ENCODE measurements at regions not wholly inside any gene's neighbourhood (a gene's known extent, or its start where the extent isn't known, plus 50 kb on each side); places are given as distances from the start of the nearest gene placed in this dataset.
"Not testable (repeated sequence)": the region's sequence is repeated elsewhere in the genome, so short reads cannot be mapped to it uniquely, and the experiment has no call there.

DNA sequence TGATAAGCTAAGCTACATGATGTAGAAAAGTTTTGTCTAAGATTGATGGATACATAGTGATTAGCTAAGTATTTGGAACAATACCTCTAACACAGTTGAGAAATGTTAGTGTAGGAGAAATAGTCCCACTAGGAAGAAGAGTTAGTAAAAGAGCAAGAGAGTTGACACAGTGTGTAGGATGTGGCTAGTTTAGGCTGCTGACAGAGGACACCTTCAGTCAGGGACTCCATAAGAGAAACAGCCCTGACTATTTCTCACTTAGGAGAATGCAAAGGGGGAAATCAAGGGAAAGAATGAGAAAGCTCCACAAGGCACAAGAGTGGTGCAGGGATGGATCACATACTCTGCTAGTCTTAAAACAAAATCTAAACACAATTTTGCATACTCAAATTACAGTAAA, 613.7 kb downstream of the SLC16A7 start:
- H3K9me3 ChIP-seq (ENCODE audit: control insufficient read depth in 2 of 2, insufficient read depth in 1 of 2, low read depth in 1 of 2, low read length in 1 of 2) = no peaks in the 10 kb centered on the region
- no peaks in the 10 kb centered on the region for H3K36me3 ChIP-seq (ENCODE audit: control insufficient read depth in 2 of 2, insufficient read depth in 2 of 2, low read length in 1 of 2)
- no peaks in the 10 kb centered on the region for H3K4me1 ChIP-seq (ENCODE audit: control insufficient read depth in 2 of 2, insufficient read depth in 2 of 2, low read length in 1 of 2)
- H3K27me3 ChIP-seq (ENCODE audit: control insufficient read depth in 1 of 2, insufficient read depth in 2 of 2, low read length in 2 of 2) = no peaks in the 10 kb centered on the region
- no peak overlapping the region for H3K27ac ChIP-seq (ENCODE audit: low read depth in 2 of 2, low read length in 1 of 2)
- no peak overlapping the region for H3K4me3 ChIP-seq (ENCODE audit: low read depth in 1 of 2, low read length in 2 of 2)

- H3K4me3 ChIP-seq (ENCODE audit: low read depth in 1 of 2, low read length in 2 of 2) = no peak overlapping the region
- 48 to 61% methylated on average over 4 of the region's 4 CpGs for WGBS, 2 donors
- H3K27me3 ChIP-seq (ENCODE audit: control insufficient read depth in 1 of 2, insufficient read depth in 2 of 2, low read length in 2 of 2) = no peaks in the 10 kb centered on the region
- no peak overlapping the region for H3K27ac ChIP-seq (ENCODE audit: low read depth in 2 of 2, low read length in 1 of 2)
- H3K36me3 ChIP-seq (ENCODE audit: control insufficient read depth in 2 of 2, insufficient read depth in 2 of 2, low read length in 1 of 2) = no peaks in the 10 kb centered on the region
- no peaks in the 10 kb centered on the region for H3K9me3 ChIP-seq (ENCODE audit: control insufficient read depth in 2 of 2, insufficient read depth in 1 of 2, low read depth in 1 of 2, low read length in 1 of 2)
- no peaks in the 10 kb centered on the region for H3K4me1 ChIP-seq (ENCODE audit: control insufficient read depth in 2 of 2, insufficient read depth in 2 of 2, low read length in 1 of 2)
These were observed 614.1 kb downstream of the SLC16A7 start for GRCh38 chr12:60209933-60210332.

DNA sequence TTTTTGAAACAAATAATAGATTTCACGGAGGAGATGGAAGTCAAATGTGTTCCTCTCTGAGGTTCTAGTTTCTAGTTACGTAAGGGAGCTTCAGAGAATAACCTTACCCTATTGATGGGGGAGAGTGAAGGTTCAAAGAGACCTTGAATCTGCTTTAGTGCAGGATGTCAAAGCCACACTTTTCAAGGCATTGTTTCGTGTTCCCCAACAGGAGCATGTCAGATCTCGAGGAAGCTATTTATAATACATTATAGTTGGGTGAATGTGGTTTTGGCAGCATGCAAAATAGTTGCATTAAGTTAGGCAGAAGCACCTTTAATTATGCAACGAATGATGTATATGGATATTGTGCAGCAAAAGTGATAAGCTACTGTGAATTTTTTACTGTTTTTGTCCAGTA, 614.9 kb downstream of the SLC16A7 start:
- H3K27me3 ChIP-seq (ENCODE audit: control insufficient read depth in 1 of 2, insufficient read depth in 2 of 2, low read length in 2 of 2) = no peaks in the 10 kb centered on the region
- no peaks in the 10 kb centered on the region for H3K9me3 ChIP-seq (ENCODE audit: control insufficient read depth in 2 of 2, insufficient read depth in 1 of 2, low read depth in 1 of 2, low read length in 1 of 2)
- no peaks in the 10 kb centered on the region for H3K4me1 ChIP-seq (ENCODE audit: control insufficient read depth in 2 of 2, insufficient read depth in 2 of 2, low read length in 1 of 2)
- no peak overlapping the region for H3K4me3 ChIP-seq (ENCODE audit: low read depth in 1 of 2, low read length in 2 of 2)
- WGBS, 2 donors = 56 to 59% methylated on average over 5 of the region's 5 CpGs
- H3K36me3 ChIP-seq (ENCODE audit: control insufficient read depth in 2 of 2, insufficient read depth in 2 of 2, low read length in 1 of 2) = no peaks in the 10 kb centered on the region
- no peak overlapping the region for H3K27ac ChIP-seq (ENCODE audit: low read depth in 2 of 2, low read length in 1 of 2)

- H3K4me1 ChIP-seq (ENCODE audit: control insufficient read depth in 2 of 2, insufficient read depth in 2 of 2, low read length in 1 of 2) = no peaks in the 10 kb centered on the region
- H3K27ac ChIP-seq (ENCODE audit: low read depth in 2 of 2, low read length in 1 of 2) = no peak overlapping the region
- WGBS, 2 donors = 84 to 94% methylated on average over 1 of the region's 1 CpG
- no peak overlapping the region for H3K4me3 ChIP-seq (ENCODE audit: low read depth in 1 of 2, low read length in 2 of 2)
- H3K36me3 ChIP-seq (ENCODE audit: control insufficient read depth in 2 of 2, insufficient read depth in 2 of 2, low read length in 1 of 2) = no peaks in the 10 kb centered on the region
- H3K9me3 ChIP-seq (ENCODE audit: control insufficient read depth in 2 of 2, insufficient read depth in 1 of 2, low read depth in 1 of 2, low read length in 1 of 2) = no peaks in the 10 kb centered on the region
- no peaks in the 10 kb centered on the region for H3K27me3 ChIP-seq (ENCODE audit: control insufficient read depth in 1 of 2, insufficient read depth in 2 of 2, low read length in 2 of 2)
These were observed 615.4 kb downstream of the SLC16A7 start for GRCh38 chr12:60211244-60211643.

DNA sequence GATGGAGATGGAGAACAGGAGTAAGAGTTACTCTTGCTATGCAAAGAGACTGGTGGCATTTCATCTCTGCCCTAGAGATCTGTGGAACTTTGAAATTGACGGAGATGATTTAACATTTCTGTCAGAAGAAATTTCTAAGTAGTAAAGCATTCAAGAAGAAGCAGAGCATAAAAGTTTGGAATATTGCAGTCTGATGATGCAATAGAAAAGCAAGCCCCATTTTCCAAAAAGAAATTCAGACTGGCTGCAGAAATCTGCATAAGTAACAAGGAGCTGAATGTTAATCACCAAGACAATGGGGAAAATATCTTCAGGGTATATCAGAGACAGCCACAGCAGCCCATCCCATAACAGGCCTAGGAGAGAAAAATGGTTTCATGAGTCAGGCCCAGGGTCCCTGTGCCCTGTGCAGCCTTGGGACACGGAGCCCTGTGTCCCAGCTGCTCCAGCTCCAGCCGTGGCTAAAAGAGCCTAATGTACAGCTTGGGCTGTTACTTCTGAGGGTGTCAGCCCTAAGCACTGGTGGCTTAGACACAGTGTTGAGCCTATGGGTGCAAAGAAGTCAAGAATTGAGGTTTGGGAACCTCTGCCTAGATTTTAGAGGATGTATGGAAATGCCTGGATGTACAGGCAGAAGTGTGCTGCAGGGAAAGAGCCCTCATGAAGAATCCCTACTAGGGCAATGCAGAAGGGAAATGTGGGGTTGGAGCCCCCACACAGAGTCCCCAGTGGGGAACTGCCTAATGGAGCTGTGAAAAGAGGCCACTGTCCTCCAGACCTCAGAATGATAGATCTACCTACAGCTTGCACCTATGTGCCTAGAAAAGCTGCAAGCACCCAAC, 616.6 kb downstream of the SLC16A7 start:
- no peak overlapping the region for H3K4me3 ChIP-seq (ENCODE audit: low read depth in 1 of 2, low read length in 2 of 2)
- WGBS, 2 donors = 86 to 91% methylated on average over 3 of the region's 3 CpGs
- H3K4me1 ChIP-seq (ENCODE audit: control insufficient read depth in 2 of 2, insufficient read depth in 2 of 2, low read length in 1 of 2) = no peaks in the 10 kb centered on the region

GRCh38 chr12:60213272-60213671, 617.4 kb downstream of the SLC16A7 start:
- not testable (repeated sequence) for H3K27ac ChIP-seq (ENCODE audit: low read depth in 2 of 2, low read length in 1 of 2); H3K4me1 ChIP-seq (ENCODE audit: control insufficient read depth in 2 of 2, insufficient read depth in 2 of 2, low read length in 1 of 2); H3K36me3 ChIP-seq (ENCODE audit: control insufficient read depth in 2 of 2, insufficient read depth in 2 of 2, low read length in 1 of 2); H3K27me3 ChIP-seq (ENCODE audit: control insufficient read depth in 1 of 2, insufficient read depth in 2 of 2, low read length in 2 of 2); H3K4me3 ChIP-seq (ENCODE audit: low read depth in 1 of 2, low read length in 2 of 2); H3K9me3 ChIP-seq (ENCODE audit: control insufficient read depth in 2 of 2, insufficient read depth in 1 of 2, low read depth in 1 of 2, low read length in 1 of 2)
- WGBS, 2 donors = 92 to 93% methylated on average over 3 of the region's 3 CpGs

More for the DNA sequence above, 616.6 kb downstream of the SLC16A7 start:
- Histone ChIP-seq H3K27ac (ENCODE audit: low read depth in 2 of 2, low read length in 1 of 2) (no peak overlapping the region), H3K27me3 (ENCODE audit: control insufficient read depth in 1 of 2, insufficient read depth in 2 of 2, low read length in 2 of 2) (no peaks in the 10 kb centered on the region), H3K36me3 (ENCODE audit: control insufficient read depth in 2 of 2, insufficient read depth in 2 of 2, low read length in 1 of 2) (no peaks in the 10 kb centered on the region), H3K9me3 (ENCODE audit: control insufficient read depth in 2 of 2, insufficient read depth in 1 of 2, low read depth in 1 of 2, low read length in 1 of 2) (no peaks in the 10 kb centered on the region)

GRCh38 chr12:60216226-60216625, 620.4 kb downstream of the SLC16A7 start:
- WGBS, 2 donors = 63 to 70% methylated on average over 5 of the region's 5 CpGs
- no peak overlapping the region for H3K4me3 ChIP-seq (ENCODE audit: low read depth in 1 of 2, low read length in 2 of 2)
- H3K27ac ChIP-seq (ENCODE audit: low read depth in 2 of 2, low read length in 1 of 2) = no peak overlapping the region
- no peaks in the 10 kb centered on the region for H3K9me3 ChIP-seq (ENCODE audit: control insufficient read depth in 2 of 2, insufficient read depth in 1 of 2, low read depth in 1 of 2, low read length in 1 of 2)
- no peaks in the 10 kb centered on the region for H3K4me1 ChIP-seq (ENCODE audit: control insufficient read depth in 2 of 2, insufficient read depth in 2 of 2, low read length in 1 of 2)
- H3K27me3 ChIP-seq (ENCODE audit: control insufficient read depth in 1 of 2, insufficient read depth in 2 of 2, low read length in 2 of 2) = no peaks in the 10 kb centered on the region
- no peaks in the 10 kb centered on the region for H3K36me3 ChIP-seq (ENCODE audit: control insufficient read depth in 2 of 2, insufficient read depth in 2 of 2, low read length in 1 of 2)

DNA sequence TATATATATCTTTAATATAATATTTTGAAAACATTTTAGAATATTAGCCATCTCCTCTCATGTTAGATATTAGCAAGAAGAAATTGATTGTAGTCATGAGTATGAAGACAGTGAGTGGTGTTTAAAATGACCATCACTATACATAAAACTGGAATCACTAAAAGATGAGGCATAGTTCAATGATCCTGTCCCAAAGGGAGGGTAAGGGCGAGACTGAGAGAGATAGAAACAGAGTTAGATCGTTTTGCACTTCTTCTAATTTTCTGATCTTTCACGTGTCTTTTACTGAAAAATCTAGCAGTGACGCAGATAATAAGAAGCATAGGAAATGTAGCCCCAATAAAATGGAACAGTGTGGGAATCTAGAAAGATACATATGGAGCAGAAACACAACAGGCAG, 627.4 kb downstream of the SLC16A7 start:
- H3K4me3 ChIP-seq (ENCODE audit: low read depth in 1 of 2, low read length in 2 of 2) = no peak overlapping the region
- H3K27ac ChIP-seq (ENCODE audit: low read depth in 2 of 2, low read length in 1 of 2) = no peak overlapping the region
- H3K9me3 ChIP-seq (ENCODE audit: control insufficient read depth in 2 of 2, insufficient read depth in 1 of 2, low read depth in 1 of 2, low read length in 1 of 2) = no peaks in the 10 kb centered on the region
- H3K27me3 ChIP-seq (ENCODE audit: control insufficient read depth in 1 of 2, insufficient read depth in 2 of 2, low read length in 2 of 2) = no peaks in the 10 kb centered on the region
- WGBS, 2 donors = 63 to 79% methylated on average over 4 of the region's 4 CpGs
- no peaks in the 10 kb centered on the region for H3K36me3 ChIP-seq (ENCODE audit: control insufficient read depth in 2 of 2, insufficient read depth in 2 of 2, low read length in 1 of 2)
- H3K4me1 ChIP-seq (ENCODE audit: control insufficient read depth in 2 of 2, insufficient read depth in 2 of 2, low read length in 1 of 2) = no peaks in the 10 kb centered on the region

DNA sequence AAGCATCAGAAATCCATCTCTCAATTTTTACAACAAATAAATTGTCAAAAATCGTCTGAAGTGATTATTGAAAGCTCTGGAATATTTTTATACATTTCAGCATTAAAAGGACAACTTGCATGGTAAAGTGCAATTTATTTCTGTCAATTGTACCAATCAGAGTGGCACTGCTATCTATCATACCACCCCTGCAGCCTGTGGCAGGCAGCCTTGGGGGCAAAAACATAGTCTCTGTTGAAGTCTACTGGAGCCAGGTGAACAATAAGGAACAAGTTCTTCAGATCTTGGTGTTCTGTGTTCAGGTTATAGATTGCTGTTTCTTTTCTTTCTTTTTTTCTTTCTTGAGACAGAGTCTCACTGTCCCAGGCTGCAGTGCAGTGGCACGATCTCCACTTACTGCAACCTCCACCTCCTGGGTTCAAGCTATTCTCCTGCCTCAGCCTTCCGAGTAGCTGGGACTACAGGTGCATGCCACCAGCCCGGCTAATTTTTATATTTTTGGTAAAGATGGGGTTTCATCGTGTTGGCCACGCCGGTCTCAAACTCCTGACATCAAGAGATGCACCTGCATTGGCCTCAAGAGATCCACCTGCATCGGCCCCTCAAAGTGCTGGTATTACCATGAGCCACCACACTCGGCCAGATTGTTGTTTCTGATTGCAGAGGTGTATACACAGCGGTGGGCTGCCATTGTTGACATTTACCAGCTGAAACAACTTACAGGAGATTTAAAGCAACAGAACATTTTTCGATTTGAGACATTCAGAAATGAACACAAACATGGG, 629.6 kb downstream of the SLC16A7 start:
- no peaks in the 10 kb centered on the region for H3K4me1 ChIP-seq (ENCODE audit: control insufficient read depth in 2 of 2, insufficient read depth in 2 of 2, low read length in 1 of 2)
- WGBS, 2 donors = 79 to 85% methylated on average over 11 of the region's 11 CpGs
- no peaks in the 10 kb centered on the region for H3K9me3 ChIP-seq (ENCODE audit: control insufficient read depth in 2 of 2, insufficient read depth in 1 of 2, low read depth in 1 of 2, low read length in 1 of 2)
- H3K4me3 ChIP-seq (ENCODE audit: low read depth in 1 of 2, low read length in 2 of 2) = no peak overlapping the region
- no peaks in the 10 kb centered on the region for H3K36me3 ChIP-seq (ENCODE audit: control insufficient read depth in 2 of 2, insufficient read depth in 2 of 2, low read length in 1 of 2)
- H3K27ac ChIP-seq (ENCODE audit: low read depth in 2 of 2, low read length in 1 of 2) = no peak overlapping the region
- no peaks in the 10 kb centered on the region for H3K27me3 ChIP-seq (ENCODE audit: control insufficient read depth in 1 of 2, insufficient read depth in 2 of 2, low read length in 2 of 2)

GRCh38 chr12:60227916-60228315, 632.1 kb downstream of the SLC16A7 start:
- Histone ChIP-seq H3K4me3 (ENCODE audit: low read depth in 1 of 2, low read length in 2 of 2) (no peak overlapping the region), H3K27ac (ENCODE audit: low read depth in 2 of 2, low read length in 1 of 2) (no peak overlapping the region), H3K9me3 (ENCODE audit: control insufficient read depth in 2 of 2, insufficient read depth in 1 of 2, low read depth in 1 of 2, low read length in 1 of 2) (no peaks in the 10 kb centered on the region), H3K27me3 (ENCODE audit: control insufficient read depth in 1 of 2, insufficient read depth in 2 of 2, low read length in 2 of 2) (no peaks in the 10 kb centered on the region), H3K4me1 (ENCODE audit: control insufficient read depth in 2 of 2, insufficient read depth in 2 of 2, low read length in 1 of 2) (no peaks in the 10 kb centered on the region), H3K36me3 (ENCODE audit: control insufficient read depth in 2 of 2, insufficient read depth in 2 of 2, low read length in 1 of 2) (no peaks in the 10 kb centered on the region)
- 90 to 93% methylated on average over 2 of the region's 2 CpGs for WGBS, 2 donors
